LoVo (cell line): ENCODE measurements at regions not wholly inside any gene's neighbourhood (a gene's known extent, or its start where the extent isn't known, plus 50 kb on each side); places are given as distances from the start of the nearest gene placed in this dataset.
"Not testable (repeated sequence)": the region's sequence is repeated elsewhere in the genome, so short reads cannot be mapped to it uniquely, and the experiment has no call there.

Experiments
- DNase-seq: peaks from one replicate; pipeline ENCODE4 v3.0.0-alpha.2; 2016; ENCODE audit warnings: low spot score

DNA sequence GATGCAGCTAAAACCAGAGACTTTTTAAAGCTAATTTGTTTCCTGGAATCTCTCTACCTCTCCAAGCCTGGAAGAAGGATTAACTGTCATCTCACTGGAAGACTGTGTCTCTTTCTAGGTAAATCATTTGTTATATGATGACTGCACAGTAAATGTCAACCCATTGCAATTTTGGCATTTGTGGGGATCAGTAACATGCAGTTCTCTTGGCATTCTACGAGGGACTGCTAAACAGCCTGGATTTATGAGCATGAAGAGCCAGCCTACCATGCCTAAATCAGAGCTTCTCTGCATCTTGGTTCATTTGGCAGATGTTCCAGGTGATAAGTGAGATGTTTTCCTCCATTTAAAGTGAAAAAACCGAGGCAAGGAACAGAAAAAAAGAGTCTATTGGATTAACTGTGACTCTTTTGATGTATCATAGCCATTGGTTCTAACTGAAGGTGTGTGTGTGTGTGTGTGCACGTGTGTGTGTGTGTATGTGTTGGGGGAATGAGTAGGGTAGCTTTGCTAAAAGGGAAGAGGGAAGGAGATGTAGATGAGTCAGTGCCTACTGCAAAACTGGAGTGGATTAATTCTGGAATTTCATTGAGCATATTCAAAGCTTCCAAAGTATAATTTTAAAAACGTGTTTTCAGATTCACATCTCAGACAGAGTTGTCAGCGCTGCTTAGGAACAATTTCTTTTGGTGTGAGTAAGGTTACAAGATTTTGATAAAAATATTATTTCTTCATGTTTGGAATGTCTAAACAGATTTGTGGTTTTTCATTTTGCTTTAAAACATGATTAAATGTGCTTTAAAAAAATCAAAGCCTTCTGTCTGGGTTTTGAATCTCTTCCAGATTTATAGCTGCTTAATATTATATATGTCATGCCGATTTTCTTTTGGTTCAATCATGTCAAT lies 123.2 kb upstream of the LNX1 start:
- DNase-seq = no peak

DNA sequence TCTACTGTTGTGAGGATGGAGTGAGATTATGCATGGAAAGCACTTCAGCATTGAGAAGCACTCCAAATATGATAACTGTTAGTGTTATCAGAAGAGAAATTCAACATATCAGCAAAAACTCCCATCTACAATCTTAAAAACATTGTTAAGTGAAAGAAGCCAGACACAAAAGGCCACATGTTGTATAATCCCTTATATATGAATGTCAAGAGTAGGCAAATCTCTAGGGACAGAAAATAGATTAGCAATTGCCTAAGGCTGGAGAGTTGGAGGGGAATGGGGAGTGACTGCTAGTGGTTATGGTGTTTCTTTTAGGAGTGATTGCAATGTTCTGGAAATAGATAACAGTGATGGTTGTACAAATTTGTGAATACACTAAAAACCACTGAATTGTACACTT lies 122.5 kb upstream of the LNX1 start:
- DNase-seq = no peak

- no peak for DNase-seq
These were observed 122.0 kb upstream of the LNX1 start for GRCh38 chr4:53713296-53713695.

GRCh38 chr4:53712408-53713020 lies 121.2 kb upstream of the LNX1 start:
- DNase-seq = no peak

DNA sequence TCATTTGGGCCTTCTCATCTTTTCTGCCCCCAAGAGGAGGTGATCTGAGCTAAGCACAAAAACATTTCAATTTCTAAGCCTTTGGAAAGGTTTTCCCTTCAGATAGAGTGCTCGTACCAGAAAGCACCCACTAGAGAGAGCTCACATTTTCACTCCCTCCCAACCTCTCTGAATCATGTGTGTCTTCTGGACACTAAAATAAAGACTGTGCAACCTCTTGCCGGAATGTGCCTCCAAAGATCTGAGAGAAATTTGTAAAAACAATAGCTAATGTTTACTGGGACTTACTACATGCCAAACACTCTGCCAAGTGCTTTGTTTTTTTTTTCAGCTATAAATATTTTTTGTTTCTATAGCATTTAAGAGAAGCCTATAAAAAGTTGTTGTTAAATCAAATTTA lies 120.6 kb upstream of the LNX1 start:
- no peak for DNase-seq

DNA sequence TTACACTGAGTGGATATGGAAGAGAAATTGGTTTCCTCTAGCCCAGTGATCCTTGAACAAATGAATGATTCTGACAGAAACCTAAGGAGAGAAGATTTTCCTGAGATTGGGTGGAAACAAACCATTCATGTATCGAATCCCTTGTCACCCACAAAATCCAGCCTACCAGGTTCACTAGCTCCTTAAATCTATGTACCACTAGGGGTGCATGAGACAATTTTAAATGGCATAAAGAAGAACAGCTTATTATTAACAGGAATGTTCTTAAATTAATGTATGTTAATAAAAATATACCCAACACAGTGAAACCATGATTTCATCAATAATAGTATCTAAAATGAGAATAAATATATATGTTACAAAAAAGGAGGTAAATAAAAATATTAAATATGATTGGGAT lies 118.4 kb upstream of the LNX1 start:
- DNase-seq = no peak

DNA sequence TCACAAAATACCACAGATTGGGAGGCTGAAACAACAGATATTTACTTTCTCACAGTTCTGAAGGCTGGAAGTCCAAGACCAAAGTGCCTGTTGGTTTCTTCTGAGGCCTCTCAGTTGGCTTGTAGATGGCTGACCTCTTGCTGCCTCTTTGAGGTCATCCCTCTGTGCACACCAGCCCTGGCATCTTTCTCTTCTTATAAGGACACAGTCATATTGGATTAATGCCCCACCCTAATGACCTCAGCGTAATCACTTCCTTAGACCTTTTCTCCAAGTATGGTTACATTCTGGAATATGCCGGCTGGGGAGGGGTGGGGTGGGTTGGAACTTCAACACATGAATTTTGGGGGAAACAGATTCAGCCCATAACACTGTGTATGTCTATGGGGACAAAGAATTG lies 116.2 kb upstream of the LNX1 start:
- DNase-seq = no peak

- peak; percentile 7 for DNase-seq
These were observed 115.2 kb upstream of the LNX1 start for GRCh38 chr4:53706422-53707032.

DNA sequence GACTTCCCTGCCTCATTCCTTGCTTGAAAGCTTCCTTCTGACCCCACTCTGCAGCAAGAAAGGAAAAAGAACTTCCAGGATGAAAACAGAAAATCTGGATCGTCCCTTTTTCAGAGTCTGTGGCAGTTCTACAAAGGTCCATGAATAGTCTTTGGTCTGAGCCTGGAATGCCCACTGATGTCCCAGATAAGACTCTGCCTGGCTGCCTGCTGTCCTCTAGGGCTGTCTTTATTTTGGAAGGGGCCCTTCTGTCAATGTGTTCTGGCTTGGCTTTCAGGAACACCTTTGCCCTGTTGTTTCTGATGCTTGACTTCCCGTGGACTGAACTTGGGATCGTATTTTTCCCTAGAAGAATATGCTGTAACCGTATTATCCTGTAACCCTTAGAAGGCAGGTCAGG lies 114.7 kb upstream of the LNX1 start:
- DNase-seq = no peak

GRCh38 chr4:53705151-53705764 lies 114.0 kb upstream of the LNX1 start:
- DNase-seq = no peak

GRCh38 chr4:53704329-53704728 lies 113.0 kb upstream of the LNX1 start:
- DNase-seq = no peak

DNA sequence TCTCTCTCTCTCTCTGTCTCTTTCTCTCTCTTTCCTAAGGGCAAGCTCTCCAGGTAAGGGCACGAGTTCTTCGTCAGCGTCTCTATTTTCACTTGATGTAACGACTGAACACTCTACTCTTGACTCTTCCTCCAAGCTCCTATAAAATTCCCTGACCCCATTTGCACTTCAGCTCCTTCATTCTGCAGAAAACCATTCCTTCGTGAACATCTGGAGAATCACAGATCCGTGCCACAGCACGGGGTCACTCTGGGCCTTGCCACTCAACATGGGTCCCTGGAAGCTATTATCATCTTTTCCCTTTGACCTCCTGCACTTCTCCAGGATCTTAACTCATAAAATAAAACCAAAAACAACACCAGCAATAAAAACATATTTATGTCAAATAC lies 112.0 kb upstream of the LNX1 start:
- DNase-seq = no peak

DNA sequence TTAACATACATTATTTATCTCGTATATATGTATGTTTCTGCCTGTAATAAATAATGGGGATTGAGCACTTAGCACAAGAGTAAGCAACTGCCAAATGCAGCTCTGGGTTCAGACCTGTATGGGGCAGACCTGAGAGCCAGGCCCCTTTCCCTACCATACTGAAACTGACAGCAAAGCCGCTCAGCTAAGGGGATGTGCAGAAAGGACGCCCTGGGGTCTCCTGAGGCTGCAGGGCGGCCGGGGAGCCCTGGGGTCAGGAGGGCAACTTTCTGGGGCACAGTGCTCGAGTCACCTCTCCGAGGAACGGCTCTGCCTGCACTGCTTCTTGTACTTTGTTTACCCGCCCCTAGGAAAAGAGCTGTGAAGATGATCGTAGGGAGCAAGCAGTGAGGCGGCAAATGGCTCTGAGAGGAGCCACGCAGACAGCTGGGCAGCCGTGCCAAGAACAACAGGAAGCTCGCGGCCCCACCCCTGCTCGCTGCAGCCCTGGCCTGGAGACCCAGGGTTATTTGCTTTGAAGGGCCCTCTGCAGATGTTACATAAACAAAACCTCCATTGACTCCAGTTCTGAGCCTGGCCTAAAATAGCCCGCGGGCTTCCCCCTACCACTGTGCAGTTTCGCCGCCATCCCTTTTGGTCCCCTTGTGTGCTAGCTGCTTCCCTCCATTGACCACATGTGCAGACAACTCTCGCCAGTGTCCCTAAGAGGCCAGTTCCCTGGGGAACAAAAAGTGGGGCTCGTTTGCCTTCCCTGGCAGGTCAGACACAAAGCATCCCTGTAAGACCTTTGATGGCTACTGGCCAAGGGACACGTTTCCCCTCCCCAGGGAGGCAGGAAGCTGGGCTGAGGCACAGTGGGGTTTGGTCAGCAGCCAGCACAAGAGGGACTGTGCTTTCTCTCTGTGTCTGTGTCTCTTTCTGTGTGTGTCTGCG lies 111.3 kb upstream of the LNX1 start:
- peak; percentile 80 for DNase-seq

- DNase-seq = not testable (repeated sequence)
These were observed 110.0 kb upstream of the LNX1 start for GRCh38 chr4:53701260-53701659.

DNA sequence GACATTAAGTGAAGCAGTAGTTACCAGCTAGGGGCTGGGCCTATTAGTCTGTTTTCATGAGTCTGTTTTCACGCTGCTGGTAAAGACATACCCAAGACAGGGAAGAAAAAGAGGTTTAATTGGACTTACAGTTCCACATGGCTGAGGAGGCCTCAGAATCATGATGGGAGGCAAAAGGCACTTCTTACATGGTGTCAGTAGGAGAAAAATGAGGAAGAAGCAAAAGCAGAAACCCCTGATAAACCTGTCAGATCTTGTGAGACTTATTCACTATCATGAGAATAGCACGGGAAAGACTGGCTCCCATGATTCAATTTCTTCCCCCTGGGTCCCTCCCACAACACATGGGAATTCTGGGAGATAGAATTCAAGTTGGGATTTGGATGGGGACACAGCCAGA lies 108.0 kb upstream of the LNX1 start:
- not testable (repeated sequence) for DNase-seq

GRCh38 chr4:53697016-53697685 lies 105.9 kb upstream of the LNX1 start:
- no peak for DNase-seq

DNA sequence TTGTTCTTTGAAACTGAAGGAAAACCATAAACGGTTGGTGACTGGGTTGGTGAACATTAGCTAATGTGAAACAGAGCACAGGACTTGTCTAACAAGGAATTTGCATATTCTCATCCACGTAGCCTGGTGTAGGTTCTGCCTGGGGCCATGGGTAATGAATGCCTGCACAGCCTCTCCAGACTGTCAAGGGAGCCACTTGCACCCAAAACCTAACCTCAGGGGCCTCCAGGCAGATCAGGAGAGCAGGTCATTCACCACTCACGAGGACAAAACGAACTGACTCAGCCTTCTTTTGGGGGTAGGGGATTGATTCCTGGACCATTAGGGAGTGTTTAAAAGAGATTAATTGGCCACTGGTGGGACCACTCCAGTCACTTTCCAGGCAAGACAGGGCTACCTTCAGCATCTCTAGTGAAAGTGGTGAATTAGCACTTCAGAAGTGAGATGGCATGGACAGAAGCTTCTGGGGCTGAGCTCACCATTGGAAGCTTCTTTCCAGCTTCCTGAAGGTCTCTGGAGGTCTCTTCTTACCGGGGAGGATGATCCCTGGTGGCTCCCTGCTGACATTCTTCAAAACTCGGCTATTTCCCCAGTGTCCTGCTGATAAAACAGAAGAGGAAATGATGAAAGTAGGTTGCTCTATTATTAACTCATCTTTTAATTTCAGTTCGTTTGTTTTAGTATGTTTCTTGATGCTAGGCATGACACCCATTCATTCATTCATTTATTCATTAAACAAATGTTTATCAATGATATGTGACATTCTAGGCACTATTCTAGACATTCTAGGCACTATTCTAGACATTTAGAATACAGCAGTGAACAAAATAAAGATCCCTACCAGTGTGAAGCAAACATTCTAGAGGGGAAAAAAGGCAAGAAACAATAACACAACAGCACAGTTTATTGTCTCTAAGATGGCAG lies 104.5 kb upstream of the LNX1 start:
- DNase-seq = no peak

DNA sequence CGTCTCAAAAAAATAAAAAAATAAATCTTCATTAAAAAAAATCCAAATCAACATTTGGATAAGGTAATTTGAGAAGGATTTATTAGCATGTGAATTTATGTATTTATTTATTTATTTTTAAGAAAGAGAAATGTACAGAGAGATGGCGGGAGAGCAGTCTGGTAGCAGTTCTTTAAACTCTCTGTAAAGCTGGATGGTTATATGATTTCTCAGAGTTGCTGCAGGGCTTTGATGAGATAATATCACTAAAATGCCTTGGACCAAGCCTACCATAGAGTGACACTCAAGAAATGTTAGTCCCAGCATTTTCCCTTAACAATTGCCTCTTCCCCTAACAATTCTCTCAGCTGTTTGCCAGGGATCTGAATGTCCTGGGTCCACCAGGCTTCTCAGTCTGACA lies 103.4 kb upstream of the LNX1 start:
- DNase-seq = no peak

- DNase-seq = no peak
These were observed 102.6 kb upstream of the LNX1 start for GRCh38 chr4:53693909-53694308.

DNA sequence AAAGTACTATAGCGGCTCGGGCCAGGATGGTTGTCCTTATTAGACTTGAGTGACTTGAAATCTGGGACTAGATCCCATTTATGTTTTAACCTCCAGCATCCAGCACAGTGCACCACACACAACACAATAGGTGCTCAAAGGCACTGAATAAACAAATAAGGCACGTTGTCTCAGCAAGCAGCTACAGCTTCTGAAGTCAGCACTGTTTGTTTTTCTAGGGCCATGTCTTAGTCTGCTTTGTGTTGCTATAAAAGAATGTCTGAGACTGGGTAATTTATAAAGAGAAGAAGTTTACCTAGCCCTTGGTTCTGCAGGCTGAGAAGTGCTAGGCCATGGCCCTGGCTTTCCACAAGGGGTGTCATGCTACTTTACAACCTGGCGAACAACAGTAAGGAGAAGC lies 102.1 kb upstream of the LNX1 start:
- no peak for DNase-seq
